NB4 (cell line): ENCODE measurements at regions not wholly inside any gene's neighbourhood (a gene's known extent, or its start where the extent isn't known, plus 50 kb on each side); places are given as distances from the start of the nearest gene placed in this dataset.

Experiments used
- CTCF ChIP-seq: IDR thresholded peaks from one replicate; pipeline ENCODE4 v1.5.1; 2012; ENCODE audit warnings: low read depth, low read length
- MAX ChIP-seq: IDR thresholded peaks from 2 replicates; pipeline ENCODE4 v1.6.1; 2011; ENCODE audit warnings: low read depth, low read length
- POLR2A ChIP-seq: IDR thresholded peaks from 2 replicates; pipeline ENCODE4 v1.6.1; 2011; ENCODE audit warnings: mild to moderate bottlenecking; ENCODE audit not compliant: insufficient read length; ENCODE audit errors: extremely low read depth

- no peak for TF ChIP-seq CTCF
- TF ChIP-seq POLR2A = no peak
- TF ChIP-seq MAX = no peak
Observed at GRCh38 chr6:21953831-21954801, 342.7 kb downstream of the PRL start.
